HEK293T (cell line): ENCODE measurements at regions not wholly inside any gene's neighbourhood (a gene's known extent, or its start where the extent isn't known, plus 50 kb on each side); places are given as distances from the start of the nearest gene placed in this dataset.

Experiments
- L3MBTL2 ChIP-seq: fragments of 450-650 bp; conservative IDR thresholded peaks from 2 replicates; pipeline ENCODE4 v1.6.1; 2016; ENCODE audit warnings: mild to moderate bottlenecking
- PKNOX1 ChIP-seq: fragments of 450-650 bp; IDR thresholded peaks from 2 replicates; pipeline ENCODE4 v1.6.1; 2016
- SP1 ChIP-seq: fragments of 450-650 bp; IDR thresholded peaks from 2 replicates; pipeline ENCODE4 v1.6.1; 2017
- SUZ12 ChIP-seq: fragments of 450-650 bp; IDR thresholded peaks from 2 replicates; pipeline ENCODE4 v1.6.1; 2016; ENCODE audit warnings: mild to moderate bottlenecking

GRCh38 chr15:31268108-31268501 is 58.5 kb upstream of the KLF13 start:
- TF ChIP-seq SP1, result no peak
- TF ChIP-seq PKNOX1, result no peak
- TF ChIP-seq SUZ12, result no peak
- TF ChIP-seq L3MBTL2, result no peak
